ENCODE measurements at regions not wholly inside any gene's neighbourhood (a gene's known extent, or its start where the extent isn't known, plus 50 kb on each side); places are given as distances from the start of the nearest gene placed in this dataset.
"Not testable (repeated sequence)": the region's sequence is repeated elsewhere in the genome, so short reads cannot be mapped to it uniquely, and the experiment has no call there.

GRCh38 chr5:60492958-60493357 lies 207.0 kb downstream of the DEPDC1B start:
- Mint-ChIP-seq H3K36me3 (ENCODE audit: insufficient read depth) (peaks cover 1% of the 10 kb centered on the region), H3K27ac (ENCODE audit: low read depth) (no peak overlapping the region), H3K4me3 (no peak overlapping the region), H3K9me3 (no peaks in the 10 kb centered on the region), H3K27me3 (no peaks in the 10 kb centered on the region), H3K4me1 (no peaks in the 10 kb centered on the region)
- no peak for DNase-seq (ENCODE audit: low spot score in 2 of 2)
- ATAC-seq (replicated peaks; ENCODE audit: extremely low read depth, poor library complexity, severe bottlenecking): no peak

- H3K27me3 Mint-ChIP-seq; H3K4me1 Mint-ChIP-seq; H3K36me3 Mint-ChIP-seq (ENCODE audit: insufficient read depth); DNase-seq (ENCODE audit: low spot score in 2 of 2); H3K4me3 Mint-ChIP-seq; ATAC-seq (replicated peaks; ENCODE audit: extremely low read depth, poor library complexity, severe bottlenecking); H3K27ac Mint-ChIP-seq (ENCODE audit: low read depth); H3K9me3 Mint-ChIP-seq: not testable (repeated sequence)
These were observed 207.6 kb downstream of the DEPDC1B start for GRCh38 chr5:60492358-60492757.

DNA sequence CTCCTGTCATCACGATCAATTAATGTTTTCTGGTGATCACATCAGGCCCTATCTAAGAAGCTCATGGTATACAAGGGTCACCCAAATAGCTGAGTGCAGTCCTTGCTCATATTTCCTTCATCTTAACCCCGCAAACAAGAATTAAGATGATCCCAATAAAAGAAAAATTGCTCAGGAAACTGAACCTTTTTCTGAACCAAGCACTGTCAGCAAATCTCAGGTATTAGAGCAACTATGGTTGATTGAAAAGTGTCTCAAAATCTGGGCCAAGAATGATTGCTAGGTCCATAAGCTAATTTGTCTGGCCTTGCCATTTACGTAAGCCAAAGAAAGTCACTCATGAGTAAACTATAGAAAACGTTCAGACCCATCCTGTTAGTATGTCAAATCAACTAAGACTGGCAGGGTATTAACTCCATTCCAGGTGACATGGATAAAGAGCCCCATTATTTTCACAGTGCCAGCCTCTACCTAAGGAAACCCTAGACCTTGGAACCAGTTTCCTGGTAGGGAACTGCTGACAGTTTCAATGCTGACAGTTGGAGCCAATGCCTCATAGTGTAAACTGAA lies 209.3 kb downstream of the DEPDC1B start:
- no peaks in the 10 kb centered on the region for H3K9me3 Mint-ChIP-seq
- no peak for ATAC-seq (replicated peaks; ENCODE audit: extremely low read depth, poor library complexity, severe bottlenecking)
- DNase-seq (ENCODE audit: low spot score in 2 of 2): no peak

GRCh38 chr5:60489856-60490255 lies 210.1 kb downstream of the DEPDC1B start:
- Mint-ChIP-seq H3K27ac (ENCODE audit: low read depth) (no peak overlapping the region), H3K36me3 (ENCODE audit: insufficient read depth) (peaks cover 1% of the 10 kb centered on the region), H3K4me1 (no peaks in the 10 kb centered on the region), H3K4me3 (no peak overlapping the region), H3K27me3 (no peaks in the 10 kb centered on the region), H3K9me3 (no peaks in the 10 kb centered on the region)
- DNase-seq (ENCODE audit: low spot score in 2 of 2) (no peak), ATAC-seq (replicated peaks; ENCODE audit: extremely low read depth, poor library complexity, severe bottlenecking) (no peak)

More for the DNA sequence above, 209.3 kb downstream of the DEPDC1B start:
- Mint-ChIP-seq H3K4me1 (no peaks in the 10 kb centered on the region), H3K27me3 (no peaks in the 10 kb centered on the region), H3K27ac (ENCODE audit: low read depth) (no peak overlapping the region), H3K36me3 (ENCODE audit: insufficient read depth) (peaks cover 1% of the 10 kb centered on the region), H3K4me3 (no peak overlapping the region)

GRCh38 chr5:60489377-60489776 lies 210.6 kb downstream of the DEPDC1B start:
- no peak overlapping the region for H3K27ac Mint-ChIP-seq (ENCODE audit: low read depth)
- H3K36me3 Mint-ChIP-seq (ENCODE audit: insufficient read depth): peaks cover 1% of the 10 kb centered on the region
- H3K4me3 Mint-ChIP-seq: no peak overlapping the region
- H3K9me3 Mint-ChIP-seq: no peaks in the 10 kb centered on the region
- ATAC-seq (replicated peaks; ENCODE audit: extremely low read depth, poor library complexity, severe bottlenecking) (no peak), DNase-seq (ENCODE audit: low spot score in 2 of 2) (no peak)
- H3K27me3 Mint-ChIP-seq: no peaks in the 10 kb centered on the region
- no peaks in the 10 kb centered on the region for H3K4me1 Mint-ChIP-seq

GRCh38 chr5:60488466-60489130 lies 211.4 kb downstream of the DEPDC1B start:
- Mint-ChIP-seq H3K27me3 (no peaks in the 10 kb centered on the region), H3K36me3 (ENCODE audit: insufficient read depth) (peaks cover under 1% of the 10 kb centered on the region), H3K4me3 (no peak overlapping the region), H3K27ac (ENCODE audit: low read depth) (no peak overlapping the region), H3K9me3 (no peaks in the 10 kb centered on the region), H3K4me1 (no peaks in the 10 kb centered on the region)
- ATAC-seq (replicated peaks; ENCODE audit: extremely low read depth, poor library complexity, severe bottlenecking) (no peak), DNase-seq (ENCODE audit: low spot score in 2 of 2) (no peak)

- Mint-ChIP-seq H3K4me3 (no peak overlapping the region), H3K27me3 (no peaks in the 10 kb centered on the region), H3K9me3 (no peaks in the 10 kb centered on the region), H3K36me3 (ENCODE audit: insufficient read depth) (no peaks in the 10 kb centered on the region), H3K4me1 (no peaks in the 10 kb centered on the region), H3K27ac (ENCODE audit: low read depth) (no peak overlapping the region)
- DNase-seq (ENCODE audit: low spot score in 2 of 2) (no peak), ATAC-seq (replicated peaks; ENCODE audit: extremely low read depth, poor library complexity, severe bottlenecking) (no peak)
These were observed 212.0 kb downstream of the DEPDC1B start for GRCh38 chr5:60487885-60488442.

GRCh38 chr5:60487476-60487875 lies 212.5 kb downstream of the DEPDC1B start:
- DNase-seq (ENCODE audit: low spot score in 2 of 2): no peak
- H3K4me3 Mint-ChIP-seq: no peak overlapping the region
- no peak for ATAC-seq (replicated peaks; ENCODE audit: extremely low read depth, poor library complexity, severe bottlenecking)
- no peaks in the 10 kb centered on the region for H3K36me3 Mint-ChIP-seq (ENCODE audit: insufficient read depth)
- no peaks in the 10 kb centered on the region for H3K9me3 Mint-ChIP-seq
- no peaks in the 10 kb centered on the region for H3K4me1 Mint-ChIP-seq
- H3K27ac Mint-ChIP-seq (ENCODE audit: low read depth): no peak overlapping the region
- no peaks in the 10 kb centered on the region for H3K27me3 Mint-ChIP-seq

GRCh38 chr5:60485361-60485760 lies 214.6 kb downstream of the DEPDC1B start:
- Mint-ChIP-seq H3K9me3 (no peaks in the 10 kb centered on the region), H3K4me1 (no peaks in the 10 kb centered on the region), H3K36me3 (ENCODE audit: insufficient read depth) (no peaks in the 10 kb centered on the region), H3K4me3 (no peak overlapping the region), H3K27ac (ENCODE audit: low read depth) (no peak overlapping the region), H3K27me3 (no peaks in the 10 kb centered on the region)
- ATAC-seq (replicated peaks; ENCODE audit: extremely low read depth, poor library complexity, severe bottlenecking): no peak
- no peak for DNase-seq (ENCODE audit: low spot score in 2 of 2)

- no peaks in the 10 kb centered on the region for H3K27me3 Mint-ChIP-seq
- H3K36me3 Mint-ChIP-seq (ENCODE audit: insufficient read depth): no peaks in the 10 kb centered on the region
- no peak overlapping the region for H3K4me3 Mint-ChIP-seq
- H3K9me3 Mint-ChIP-seq: no peaks in the 10 kb centered on the region
- no peak for DNase-seq (ENCODE audit: low spot score in 2 of 2)
- no peak for ATAC-seq (replicated peaks; ENCODE audit: extremely low read depth, poor library complexity, severe bottlenecking)
- no peaks in the 10 kb centered on the region for H3K4me1 Mint-ChIP-seq
- no peak overlapping the region for H3K27ac Mint-ChIP-seq (ENCODE audit: low read depth)
These were observed 216.9 kb downstream of the DEPDC1B start for GRCh38 chr5:60483050-60483449.

- Mint-ChIP-seq H3K9me3 (no peaks in the 10 kb centered on the region), H3K4me3 (no peak overlapping the region), H3K27ac (ENCODE audit: low read depth) (no peak overlapping the region), H3K36me3 (ENCODE audit: insufficient read depth) (no peaks in the 10 kb centered on the region), H3K27me3 (no peaks in the 10 kb centered on the region), H3K4me1 (no peaks in the 10 kb centered on the region)
- DNase-seq (ENCODE audit: low spot score in 2 of 2) (no peak), ATAC-seq (replicated peaks; ENCODE audit: extremely low read depth, poor library complexity, severe bottlenecking) (no peak)
These were observed 217.7 kb downstream of the DEPDC1B start for GRCh38 chr5:60482301-60482700.

GRCh38 chr5:60479542-60479941 lies 220.4 kb downstream of the DEPDC1B start:
- H3K27ac Mint-ChIP-seq (ENCODE audit: low read depth): no peak overlapping the region

GRCh38 chr5:60477849-60478248 lies 222.1 kb downstream of the DEPDC1B start:
- DNase-seq (ENCODE audit: low spot score in 2 of 2) (no peak), ATAC-seq (replicated peaks; ENCODE audit: extremely low read depth, poor library complexity, severe bottlenecking) (no peak)
- no peaks in the 10 kb centered on the region for H3K36me3 Mint-ChIP-seq (ENCODE audit: insufficient read depth)
- no peak overlapping the region for H3K4me3 Mint-ChIP-seq
- H3K9me3 Mint-ChIP-seq: peaks cover 14% of the 10 kb centered on the region
- H3K4me1 Mint-ChIP-seq: no peaks in the 10 kb centered on the region
- H3K27me3 Mint-ChIP-seq: no peaks in the 10 kb centered on the region
- no peak overlapping the region for H3K27ac Mint-ChIP-seq (ENCODE audit: low read depth)

More at GRCh38 chr5:60479542-60479941, 220.4 kb downstream of the DEPDC1B start:
- ATAC-seq (replicated peaks; ENCODE audit: extremely low read depth, poor library complexity, severe bottlenecking) (no peak), DNase-seq (ENCODE audit: low spot score in 2 of 2) (no peak)
- no peak overlapping the region for H3K4me3 Mint-ChIP-seq
- peaks cover 12% of the 10 kb centered on the region for H3K9me3 Mint-ChIP-seq
- H3K36me3 Mint-ChIP-seq (ENCODE audit: insufficient read depth): no peaks in the 10 kb centered on the region
- no peaks in the 10 kb centered on the region for H3K27me3 Mint-ChIP-seq
- no peaks in the 10 kb centered on the region for H3K4me1 Mint-ChIP-seq
